Posterior vena cava (tissue), 2 donors: ENCODE measurements at regions not wholly inside any gene's neighbourhood (a gene's known extent, or its start where the extent isn't known, plus 50 kb on each side); places are given as distances from the start of the nearest gene placed in this dataset.

Source experiments
- DNase-seq: peaks from one replicate; pipeline ENCODE4 v3.0.0-alpha.2; 2020; ENCODE audit warnings: low spot score
- intact Hi-C, 2 donors: fragments of 100-400 bp; cut with DNase I; formaldehyde crosslinking; loops; one replicate each; pipeline versions ENCODE4 v1.14.1 to v1.14.2; 2022 to 2023
- donor health status: DM: yes; HTN: yes; CAD: no.
- donor health status: DM: yes; HTN: yes; CAD: no.

GRCh38 chr9:79120941-79121340, 450.8 kb upstream of the TLE4 start:
- no peak for DNase-seq
- intact Hi-C loops, result no loop called here

GRCh38 chr9:79123415-79123814, 448.4 kb upstream of the TLE4 start:
- intact Hi-C loops, result loop anchor here in 1 of 2 donors (2.0 kb wide), 1 partner anchor 19 kb away; no protein-coding TSS in a partner anchor
- no peak for DNase-seq

- intact Hi-C loops, result no loop called here
- no peak for DNase-seq
Measured at GRCh38 chr9:79127661-79128060, 444.1 kb upstream of the TLE4 start.

- DNase-seq, result peak; percentile 81
- intact Hi-C loops, result no loop called here
Measured at GRCh38 chr9:79129865-79130480, 441.8 kb upstream of the TLE4 start.

GRCh38 chr9:79131246-79131774, 440.5 kb upstream of the TLE4 start:
- intact Hi-C loops, result no loop called here
- DNase-seq, result no peak

- intact Hi-C loops, result no loop called here
Measured at GRCh38 chr9:79131824-79132377, 439.9 kb upstream of the TLE4 start.

GRCh38 chr9:79134654-79135053, 437.1 kb upstream of the TLE4 start:
- intact Hi-C loops, result no loop called here

More at GRCh38 chr9:79131824-79132377, 439.9 kb upstream of the TLE4 start:
- no peak for DNase-seq

GRCh38 chr9:79135681-79136415, 435.9 kb upstream of the TLE4 start:
- intact Hi-C loops, result no loop called here
- DNase-seq, result no peak

More at GRCh38 chr9:79134654-79135053, 437.1 kb upstream of the TLE4 start:
- no peak for DNase-seq

- intact Hi-C loops, result no loop called here
- no peak for DNase-seq
Measured at GRCh38 chr9:79140751-79141150, 431.0 kb upstream of the TLE4 start.

- DNase-seq, result no peak
- intact Hi-C loops, result no loop called here
Measured at GRCh38 chr9:79143211-79143610, 428.6 kb upstream of the TLE4 start.

- DNase-seq, result no peak
- intact Hi-C loops, result loop anchor here in 1 of 2 donors (1.0 kb wide), 1 partner anchor 15 kb away; no protein-coding TSS in a partner anchor
Measured at GRCh38 chr9:79145442-79145841, 426.3 kb upstream of the TLE4 start.

GRCh38 chr9:79149585-79149984, 422.2 kb upstream of the TLE4 start:
- intact Hi-C loops, result no loop called here
- DNase-seq, result no peak

GRCh38 chr9:79151791-79152190, 420.0 kb upstream of the TLE4 start:
- DNase-seq, result no peak
- intact Hi-C loops, result no loop called here

GRCh38 chr9:79152306-79152705, 419.5 kb upstream of the TLE4 start:
- intact Hi-C loops, result no loop called here
- DNase-seq, result no peak

- DNase-seq, result no peak
- intact Hi-C loops, result no loop called here
Measured at GRCh38 chr9:79154806-79155205, 417.0 kb upstream of the TLE4 start.

GRCh38 chr9:79155308-79155707, 416.5 kb upstream of the TLE4 start:
- DNase-seq, result no peak
- intact Hi-C loops, result no loop called here

- DNase-seq, result no peak
- intact Hi-C loops, result no loop called here
Measured at GRCh38 chr9:79163544-79163943, 408.2 kb upstream of the TLE4 start.

- intact Hi-C loops, result no loop called here
- DNase-seq, result no peak
Measured at GRCh38 chr9:79164406-79164805, 407.4 kb upstream of the TLE4 start.

GRCh38 chr9:79165020-79165780, 406.6 kb upstream of the TLE4 start:
- DNase-seq, result no peak
- intact Hi-C loops, result no loop called here

GRCh38 chr9:79166005-79166404, 405.8 kb upstream of the TLE4 start:
- intact Hi-C loops, result no loop called here

More at GRCh38 chr9:79166005-79166404, 405.8 kb upstream of the TLE4 start:
- no peak for DNase-seq
